GM21723 (cell line): ENCODE measurements at regions not wholly inside any gene's neighbourhood (a gene's known extent, or its start where the extent isn't known, plus 50 kb on each side); places are given as distances from the start of the nearest gene placed in this dataset.

ENCODE experiments used
- ATAC-seq: cut with Tn5 transposase; IDR thresholded peaks from one replicate; pipeline ENCODE4 v1.9.1; 2021; ENCODE audit warnings: mild to moderate bottlenecking, moderate library complexity; ENCODE audit not compliant: unreplicated experiment

- ATAC-seq, result no peak
These were observed 156.8 kb upstream of the NFE2L3 start for GRCh38 chr7:25995216-25995615.

- ATAC-seq, result no peak
These were observed 156.0 kb upstream of the NFE2L3 start for GRCh38 chr7:25996006-25996408.

DNA sequence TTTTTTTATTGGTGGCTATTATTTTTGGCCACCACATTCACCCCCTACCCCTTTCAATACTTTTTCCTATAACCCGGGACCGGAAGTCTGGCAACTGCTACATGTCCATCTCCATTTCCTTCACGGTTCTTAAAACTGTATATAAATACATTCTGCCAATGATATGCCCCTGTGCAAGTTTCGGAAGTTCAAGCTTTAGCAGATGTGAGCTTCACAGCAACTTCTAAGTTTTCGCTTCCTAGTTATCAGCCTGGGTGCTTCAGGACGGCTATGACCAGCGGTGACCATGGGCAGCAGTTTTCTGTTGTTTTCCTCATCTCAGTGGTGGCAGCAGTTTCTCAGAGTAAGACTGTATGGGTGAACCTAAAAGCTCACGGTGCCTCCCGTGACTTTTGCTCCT is 153.5 kb upstream of the NFE2L3 start:
- ATAC-seq, result no peak

DNA sequence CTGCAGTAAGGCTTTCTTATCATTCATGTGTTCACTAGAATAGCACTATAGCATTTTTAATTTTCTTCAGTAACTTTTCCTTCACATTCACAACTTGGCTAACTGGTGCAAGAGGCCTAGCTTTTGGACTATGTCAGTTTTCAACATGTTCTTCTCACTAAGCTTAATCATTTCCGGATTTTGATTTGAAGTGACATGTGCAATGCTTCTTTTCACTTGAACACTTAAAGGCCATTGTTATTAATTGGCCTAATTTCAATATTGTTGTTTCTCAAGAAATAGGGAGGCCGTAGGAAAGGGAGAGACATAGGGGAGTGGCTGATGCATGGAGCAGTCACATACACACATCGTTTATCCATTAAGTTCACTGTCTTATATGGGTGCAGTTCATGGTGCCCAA is 151.2 kb upstream of the NFE2L3 start:
- ATAC-seq, result no peak

DNA sequence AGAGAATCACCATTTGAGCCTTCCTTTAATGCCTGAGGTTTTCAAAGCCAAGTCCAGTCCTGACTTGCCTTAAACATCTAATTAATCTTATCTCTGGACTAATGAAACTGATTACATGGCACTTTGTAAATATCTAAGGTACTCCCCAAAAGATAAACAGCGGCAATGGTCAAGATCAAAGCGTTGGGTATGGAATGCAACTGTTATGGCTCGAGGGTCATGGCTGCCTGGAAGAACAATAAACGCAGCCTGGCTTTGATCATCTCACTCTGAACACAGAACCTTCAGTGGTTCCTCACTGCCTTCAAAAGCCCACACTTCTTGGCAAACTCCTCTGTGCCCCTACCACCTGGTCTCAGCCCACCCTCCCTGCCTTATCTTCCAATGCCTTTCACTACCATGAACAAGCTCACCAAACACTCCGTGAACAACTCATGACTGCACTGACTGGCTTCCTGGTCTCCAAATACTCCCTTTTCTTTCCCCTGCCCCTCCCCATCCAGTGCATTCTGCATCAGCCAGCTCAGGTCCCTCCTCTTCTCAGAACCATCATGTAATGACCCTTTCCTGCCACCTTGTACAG is 150.2 kb upstream of the NFE2L3 start:
- no peak for ATAC-seq

DNA sequence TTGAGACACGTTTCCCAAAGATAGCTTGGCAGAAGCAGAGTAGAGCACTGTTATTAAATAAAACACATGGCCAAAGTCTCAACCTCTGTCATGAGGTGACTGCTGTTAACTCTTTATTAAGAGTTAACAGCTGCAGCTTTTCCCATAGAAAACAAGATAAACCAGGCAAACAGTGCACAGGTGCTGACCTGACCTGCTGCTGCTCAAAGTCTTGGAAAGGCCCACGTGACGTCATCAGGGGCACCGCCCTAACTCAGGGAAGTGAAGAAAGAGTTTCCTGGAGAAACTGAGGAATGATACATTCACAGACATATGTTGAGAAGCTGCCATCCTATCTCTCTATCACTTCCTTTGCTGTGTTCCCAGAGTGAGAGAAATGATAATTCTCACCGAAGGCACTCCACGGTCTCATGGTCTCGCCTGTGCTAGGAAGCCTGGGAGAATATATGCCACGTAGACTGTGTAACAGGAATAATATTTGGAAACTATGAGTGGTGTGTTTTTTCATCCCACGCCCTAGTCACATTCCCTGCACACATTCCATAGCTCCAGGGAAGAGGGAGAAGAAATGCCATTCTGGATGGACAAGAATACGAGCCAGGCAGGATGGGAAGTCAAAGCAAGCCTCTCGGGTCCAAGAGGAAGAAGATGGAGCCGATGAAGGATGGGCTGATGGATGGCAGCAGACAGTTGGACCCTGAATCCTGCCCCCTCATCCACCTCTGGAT is 146.2 kb upstream of the NFE2L3 start:
- no peak for ATAC-seq

DNA sequence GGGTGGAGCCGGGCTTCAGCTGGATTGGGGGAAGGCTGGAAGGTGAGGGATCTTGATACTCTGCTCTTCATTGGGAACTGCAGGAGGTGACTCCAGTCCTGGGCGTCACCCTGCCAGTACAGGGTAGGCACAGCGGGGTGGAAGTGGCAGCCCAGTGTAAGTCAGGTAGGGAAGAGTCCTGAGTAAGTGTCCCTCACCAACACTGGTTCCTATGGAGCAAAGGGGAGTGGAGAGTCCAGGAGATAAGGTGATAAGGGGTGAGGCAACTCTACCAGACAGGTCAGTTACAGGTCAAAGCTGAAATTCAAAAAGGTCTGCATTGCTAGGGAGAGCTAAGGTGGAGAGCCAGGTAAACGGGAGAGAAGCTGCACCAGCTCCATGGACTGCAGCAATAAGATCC is 145.6 kb upstream of the NFE2L3 start:
- ATAC-seq, result no peak

GRCh38 chr7:26007510-26007909 is 144.5 kb upstream of the NFE2L3 start:
- ATAC-seq, result no peak

- ATAC-seq, result no peak
These were observed 143.6 kb upstream of the NFE2L3 start for GRCh38 chr7:26008428-26008827.

- peak; percentile 77 for ATAC-seq
These were observed 140.8 kb upstream of the NFE2L3 start for GRCh38 chr7:26011039-26011696.

- ATAC-seq, result no peak
These were observed 138.4 kb upstream of the NFE2L3 start for GRCh38 chr7:26013551-26014083.

DNA sequence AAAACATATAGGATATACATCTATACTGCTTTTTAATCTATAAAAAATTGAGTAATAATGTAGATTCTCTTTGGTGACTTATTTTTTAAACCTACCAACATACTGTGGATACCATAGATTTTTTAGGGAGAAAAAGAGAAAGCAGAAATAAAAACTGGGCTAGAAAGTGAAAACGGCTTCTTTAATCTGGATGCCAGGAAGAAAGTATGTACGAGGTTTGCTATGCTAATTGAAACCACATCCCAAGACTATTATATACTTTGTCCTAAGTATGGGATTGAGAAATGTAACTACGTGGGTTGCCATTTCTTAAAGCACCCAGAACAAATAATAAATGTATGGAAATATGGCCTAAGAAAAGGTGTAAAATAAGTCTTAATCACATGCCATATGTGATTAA is 129.0 kb upstream of the NFE2L3 start:
- ATAC-seq, result no peak

- no peak for ATAC-seq
These were observed 122.1 kb upstream of the NFE2L3 start for GRCh38 chr7:26029911-26030310.

GRCh38 chr7:26034391-26034790 is 117.6 kb upstream of the NFE2L3 start:
- no peak for ATAC-seq

- no peak for ATAC-seq
These were observed 116.4 kb upstream of the NFE2L3 start for GRCh38 chr7:26035552-26035951.

- ATAC-seq, result no peak
These were observed 115.9 kb upstream of the NFE2L3 start for GRCh38 chr7:26036092-26036491.

DNA sequence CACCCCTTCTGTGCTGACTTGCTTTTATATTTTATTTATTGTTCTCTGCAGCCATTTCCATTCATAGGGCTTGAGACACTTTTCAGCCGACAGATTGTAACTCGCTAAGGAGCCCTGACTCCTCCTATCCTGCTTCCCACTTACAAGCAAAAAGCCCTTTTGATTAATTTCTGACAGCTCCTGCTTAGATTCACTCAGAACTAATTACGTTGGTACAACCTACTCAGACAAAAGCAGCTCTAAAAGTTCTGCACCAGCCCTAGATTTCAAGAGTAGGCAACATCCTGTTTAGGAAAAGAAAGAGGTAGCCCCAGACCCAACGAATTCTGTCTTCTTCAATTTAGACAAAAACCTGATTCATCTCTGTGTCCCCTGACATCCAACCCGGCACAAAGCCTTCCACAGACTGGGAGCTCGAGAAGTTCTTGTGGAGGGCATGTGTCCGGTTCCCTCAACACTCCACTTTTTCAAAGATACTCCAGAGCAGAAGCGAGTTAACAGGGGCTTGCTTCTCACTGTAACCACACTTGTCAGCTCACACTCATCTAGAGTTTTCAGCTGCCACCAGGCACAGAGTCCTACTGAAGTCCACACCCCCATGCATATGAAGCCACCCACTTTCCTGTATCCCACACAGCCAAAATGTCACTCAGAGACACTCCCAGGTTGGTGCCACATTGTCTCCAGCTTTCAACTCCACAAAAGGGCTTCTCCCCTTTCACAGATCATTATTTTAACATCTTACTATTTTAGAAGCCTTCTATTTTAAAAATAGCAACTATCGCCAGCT is 113.6 kb upstream of the NFE2L3 start:
- ATAC-seq, result no peak

DNA sequence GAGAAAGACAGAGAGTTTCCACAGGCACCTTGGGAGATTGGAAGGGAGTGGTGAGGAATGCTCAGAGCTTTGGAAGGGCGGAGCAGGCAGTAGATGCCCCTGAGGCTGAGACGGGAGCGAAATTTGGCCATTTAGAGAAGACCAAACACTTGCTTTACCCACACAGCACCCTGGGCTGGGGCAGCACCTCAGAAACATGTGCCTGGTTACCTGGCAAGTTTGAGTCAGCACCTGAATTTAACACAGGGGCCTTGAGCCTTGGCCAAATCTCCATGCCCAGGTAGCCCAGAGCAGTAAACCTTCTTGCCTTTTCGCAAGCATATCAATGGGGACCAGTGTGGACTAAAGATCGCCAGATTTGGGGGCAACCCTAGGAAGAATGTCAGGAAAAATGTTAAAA is 111.9 kb upstream of the NFE2L3 start:
- ATAC-seq, result no peak

- no peak for ATAC-seq
These were observed 109.8 kb upstream of the NFE2L3 start for GRCh38 chr7:26042237-26042636.

DNA sequence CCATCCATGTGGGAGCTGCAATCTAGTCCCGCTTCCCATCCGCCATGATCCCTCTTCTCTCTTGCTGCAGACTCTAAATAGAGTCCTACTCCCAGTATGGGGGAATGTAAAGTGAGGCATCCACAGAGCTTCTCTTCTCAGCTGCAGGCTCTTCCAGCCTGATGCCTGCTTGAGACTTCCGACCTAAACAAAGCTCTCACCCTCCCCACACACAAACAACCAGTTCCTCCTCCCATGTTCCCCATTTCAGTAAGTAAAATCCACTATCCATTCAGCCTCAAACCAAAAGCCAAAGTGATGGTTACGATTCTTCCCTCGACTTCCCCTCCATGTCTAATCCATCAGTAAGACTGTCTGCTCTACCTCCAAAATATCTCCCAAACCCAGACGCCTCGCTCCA is 108.2 kb upstream of the NFE2L3 start:
- ATAC-seq, result no peak

- ATAC-seq, result no peak
These were observed 107.7 kb upstream of the NFE2L3 start for GRCh38 chr7:26044320-26044719.
